ENCODE measurements at regions not wholly inside any gene's neighbourhood (a gene's known extent, or its start where the extent isn't known, plus 50 kb on each side); places are given as distances from the start of the nearest gene placed in this dataset.

GRCh38 chr19:13669780-13670355, 94.5 kb upstream of the MRI1 start:
- TF ChIP-seq CTCF (conservative IDR thresholded peaks at IDR 0.05; ENCODE audit: low read length) (no peak), EZH2phosphoT487 (IDR thresholded peaks at IDR 0.05; ENCODE audit: borderline replicate concordance) (no peak)
